Activated naive CD8-positive, alpha-beta T cell treated with anti-CD3 and anti-CD28 coated beads for 36 hours (primary cell): ENCODE measurements at regions not wholly inside any gene's neighbourhood (a gene's known extent, or its start where the extent isn't known, plus 50 kb on each side); places are given as distances from the start of the nearest gene placed in this dataset.

Experiments used
- DNase-seq: peaks from one replicate; pipeline ENCODE4 v3.0.0; 2021
- H3K27ac Mint-ChIP-seq: one replicate; pipeline ENCODE4 v1.8.0; 2022; ENCODE audit warnings: mild to moderate bottlenecking, moderate library complexity, mixed read lengths
- H3K27me3 Mint-ChIP-seq: one replicate; pipeline ENCODE4 v1.8.0; 2022; ENCODE audit warnings: mild to moderate bottlenecking, mixed read lengths
- H3K36me3 Mint-ChIP-seq: one replicate; pipeline ENCODE4 v1.8.0; 2021; ENCODE audit warnings: mild to moderate bottlenecking, mixed read lengths
- H3K4me1 Mint-ChIP-seq: one replicate; pipeline ENCODE4 v1.8.0; 2021; ENCODE audit warnings: mixed read lengths
- H3K4me3 Mint-ChIP-seq: one replicate; pipeline ENCODE4 v1.8.0; 2022; ENCODE audit warnings: mild to moderate bottlenecking, moderate library complexity, mixed read lengths
- H3K9me3 Mint-ChIP-seq: one replicate; pipeline ENCODE4 v1.8.0; 2022; ENCODE audit warnings: mixed read lengths

DNA sequence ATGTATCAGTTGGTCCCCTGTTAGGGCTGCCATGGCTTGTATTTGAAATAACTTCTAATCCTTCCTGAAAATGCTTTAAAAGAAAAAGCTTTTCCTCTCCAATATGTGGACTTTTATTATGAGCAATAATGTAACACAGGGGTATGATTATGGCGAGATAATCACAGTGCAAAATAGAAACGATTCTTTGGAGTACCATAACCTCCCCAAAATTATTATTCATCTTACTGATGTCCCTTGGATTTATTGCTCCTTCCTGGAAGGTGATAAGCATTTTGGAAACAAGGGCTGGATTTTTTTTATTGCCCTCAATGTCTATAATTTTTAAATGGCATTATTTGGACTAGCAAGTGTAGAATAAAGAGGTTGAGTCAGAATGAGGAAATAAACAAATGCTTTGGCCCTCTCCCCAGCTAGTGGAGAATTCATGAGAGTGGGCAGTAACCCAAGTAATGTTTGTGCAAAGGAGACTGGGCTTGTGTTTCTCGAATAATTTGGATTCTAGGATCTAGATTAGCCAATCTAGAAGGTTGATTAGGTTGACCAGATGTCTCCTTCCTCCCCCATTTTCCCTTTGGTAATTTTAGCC is 403.9 kb upstream of the CELF2 start:
- Mint-ChIP-seq H3K4me3 (no peak overlapping the region), H3K27ac (no peak overlapping the region), H3K36me3 (peaks cover 2% of the 10 kb centered on the region), H3K4me1 (no peaks in the 10 kb centered on the region), H3K27me3 (peaks cover 14% of the 10 kb centered on the region), H3K9me3 (peaks cover 2% of the 10 kb centered on the region)
- DNase-seq = no peak

- H3K36me3 Mint-ChIP-seq = peaks cover 2% of the 10 kb centered on the region
- no peak overlapping the region for H3K4me3 Mint-ChIP-seq
- no peaks in the 10 kb centered on the region for H3K4me1 Mint-ChIP-seq
- peaks cover 2% of the 10 kb centered on the region for H3K9me3 Mint-ChIP-seq
- H3K27me3 Mint-ChIP-seq = peaks cover 5% of the 10 kb centered on the region
- no peak for DNase-seq
- no peak overlapping the region for H3K27ac Mint-ChIP-seq
These were observed 400.0 kb upstream of the CELF2 start for GRCh38 chr10:10617686-10618085.

DNA sequence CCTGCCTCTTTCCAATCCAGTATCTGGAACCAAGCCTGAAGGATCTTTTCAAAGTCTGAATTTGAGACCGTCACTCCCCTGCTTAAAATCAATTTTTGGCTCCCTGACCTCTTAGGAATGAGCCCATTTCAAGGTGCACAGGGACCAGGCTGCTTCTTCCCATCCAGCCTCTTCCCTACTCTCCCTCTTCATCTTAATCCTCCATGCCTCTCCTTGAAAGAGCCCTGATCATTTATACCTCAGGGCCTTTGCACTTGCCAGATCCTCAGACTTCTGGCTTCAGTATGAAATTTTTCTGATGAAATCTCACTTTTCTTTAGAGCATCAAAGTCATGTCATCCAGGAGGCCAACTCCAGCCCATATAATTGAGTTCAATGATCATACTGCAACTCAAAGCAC is 399.5 kb upstream of the CELF2 start:
- peaks cover 2% of the 10 kb centered on the region for H3K9me3 Mint-ChIP-seq
- H3K4me3 Mint-ChIP-seq = no peak overlapping the region
- H3K36me3 Mint-ChIP-seq = peaks cover 2% of the 10 kb centered on the region

DNA sequence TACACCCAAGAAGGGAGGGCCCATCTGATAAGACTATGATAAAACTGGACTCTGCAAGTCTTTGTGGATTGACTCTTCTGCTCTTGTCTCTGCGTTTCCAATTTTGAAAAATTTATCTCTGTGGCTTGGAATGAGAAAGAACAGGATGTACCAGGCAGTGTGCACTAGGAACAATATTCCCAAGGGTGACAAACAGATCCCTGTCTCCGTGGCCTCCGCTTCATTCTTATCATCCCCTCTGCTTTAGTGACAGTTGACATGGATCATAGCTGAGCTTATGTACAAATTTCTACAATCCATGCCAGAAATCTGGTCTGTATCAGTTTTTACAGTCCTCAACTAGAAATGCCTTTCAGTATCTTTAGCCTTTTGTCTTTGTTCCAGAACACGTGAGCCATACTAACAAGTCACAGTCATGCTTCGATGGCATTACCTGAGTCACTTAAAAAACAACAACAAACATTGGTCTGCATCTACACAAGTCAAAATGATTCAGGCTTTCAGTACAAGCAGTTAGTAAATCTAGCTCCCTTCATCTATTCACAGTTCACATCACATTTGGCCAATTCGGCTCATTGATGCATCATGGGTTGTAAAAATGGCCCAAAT is 393.6 kb upstream of the CELF2 start:
- Mint-ChIP-seq H3K36me3 (no peaks in the 10 kb centered on the region), H3K4me1 (no peaks in the 10 kb centered on the region), H3K27ac (no peak overlapping the region), H3K27me3 (peaks cover 4% of the 10 kb centered on the region), H3K4me3 (no peak overlapping the region), H3K9me3 (no peaks in the 10 kb centered on the region)
- no peak for DNase-seq

More for the DNA sequence above, 399.5 kb upstream of the CELF2 start:
- H3K4me1 Mint-ChIP-seq = no peaks in the 10 kb centered on the region
- H3K27me3 Mint-ChIP-seq = peaks cover 5% of the 10 kb centered on the region
- H3K27ac Mint-ChIP-seq = no peak overlapping the region
- no peak for DNase-seq

DNA sequence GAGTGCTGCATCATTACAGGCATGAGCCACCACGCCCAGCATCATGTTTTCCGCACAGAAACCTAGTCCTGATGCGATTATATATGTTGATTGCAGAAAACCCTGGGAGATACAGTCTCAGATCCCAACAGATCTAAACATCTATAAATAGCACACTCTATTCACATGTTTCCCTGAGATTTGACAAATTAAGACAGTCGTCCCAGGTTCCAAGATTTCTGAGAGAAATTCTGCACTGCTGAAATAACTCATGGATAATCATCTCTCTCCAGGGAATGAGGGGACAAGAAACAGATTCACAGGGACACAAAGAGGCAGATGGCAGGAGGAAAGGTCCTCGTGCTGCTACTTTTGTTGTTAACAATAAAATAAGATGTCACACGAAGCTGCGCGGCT is 393.1 kb upstream of the CELF2 start:
- Mint-ChIP-seq H3K4me1 (no peaks in the 10 kb centered on the region), H3K27me3 (peaks cover 4% of the 10 kb centered on the region), H3K9me3 (no peaks in the 10 kb centered on the region), H3K4me3 (no peak overlapping the region), H3K36me3 (no peaks in the 10 kb centered on the region), H3K27ac (no peak overlapping the region)
- no peak for DNase-seq

GRCh38 chr10:10625491-10625890 is 392.2 kb upstream of the CELF2 start:
- Mint-ChIP-seq H3K27ac (no peak overlapping the region), H3K9me3 (no peaks in the 10 kb centered on the region), H3K4me1 (no peaks in the 10 kb centered on the region), H3K4me3 (no peak overlapping the region), H3K36me3 (no peaks in the 10 kb centered on the region), H3K27me3 (peaks cover 10% of the 10 kb centered on the region)
- DNase-seq = no peak

- no peaks in the 10 kb centered on the region for H3K4me1 Mint-ChIP-seq
- no peak overlapping the region for H3K27ac Mint-ChIP-seq
- H3K9me3 Mint-ChIP-seq = no peaks in the 10 kb centered on the region
- no peak overlapping the region for H3K4me3 Mint-ChIP-seq
- DNase-seq = no peak
- peaks cover 10% of the 10 kb centered on the region for H3K27me3 Mint-ChIP-seq
- no peaks in the 10 kb centered on the region for H3K36me3 Mint-ChIP-seq
These were observed 390.9 kb upstream of the CELF2 start for GRCh38 chr10:10626734-10627133.

- no peaks in the 10 kb centered on the region for H3K9me3 Mint-ChIP-seq
- no peak overlapping the region for H3K4me3 Mint-ChIP-seq
- no peak for DNase-seq
- H3K27me3 Mint-ChIP-seq = peaks cover 10% of the 10 kb centered on the region
- H3K36me3 Mint-ChIP-seq = no peaks in the 10 kb centered on the region
- H3K4me1 Mint-ChIP-seq = no peaks in the 10 kb centered on the region
- no peak overlapping the region for H3K27ac Mint-ChIP-seq
These were observed 390.3 kb upstream of the CELF2 start for GRCh38 chr10:10627414-10627813.

- no peak for DNase-seq
- no peaks in the 10 kb centered on the region for H3K9me3 Mint-ChIP-seq
- no peak overlapping the region for H3K27ac Mint-ChIP-seq
- no peaks in the 10 kb centered on the region for H3K4me1 Mint-ChIP-seq
- no peaks in the 10 kb centered on the region for H3K36me3 Mint-ChIP-seq
- no peak overlapping the region for H3K4me3 Mint-ChIP-seq
- peaks cover 10% of the 10 kb centered on the region for H3K27me3 Mint-ChIP-seq
These were observed 388.2 kb upstream of the CELF2 start for GRCh38 chr10:10629512-10629911.

DNA sequence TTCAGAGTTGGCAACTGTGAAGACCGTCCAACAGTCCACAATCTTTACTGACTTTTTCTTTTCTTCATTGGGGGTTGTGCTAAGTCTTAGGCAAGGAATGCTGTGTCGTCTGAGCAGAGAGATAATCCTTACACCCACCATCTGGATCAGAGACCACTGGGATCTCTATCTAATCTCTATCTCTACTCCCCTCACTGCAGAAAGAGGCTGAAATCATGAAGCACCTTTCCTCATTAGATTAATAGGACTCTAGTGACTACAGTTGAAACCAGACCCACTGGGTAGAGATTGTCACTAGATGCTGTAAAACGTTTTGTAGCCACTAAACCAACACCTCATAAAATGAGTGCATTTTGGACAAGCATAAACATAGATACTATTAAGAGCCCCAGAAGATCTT is 387.4 kb upstream of the CELF2 start:
- Mint-ChIP-seq H3K4me3 (no peak overlapping the region), H3K27ac (no peak overlapping the region), H3K4me1 (no peaks in the 10 kb centered on the region), H3K36me3 (no peaks in the 10 kb centered on the region), H3K27me3 (peaks cover 10% of the 10 kb centered on the region), H3K9me3 (no peaks in the 10 kb centered on the region)
- no peak for DNase-seq

DNA sequence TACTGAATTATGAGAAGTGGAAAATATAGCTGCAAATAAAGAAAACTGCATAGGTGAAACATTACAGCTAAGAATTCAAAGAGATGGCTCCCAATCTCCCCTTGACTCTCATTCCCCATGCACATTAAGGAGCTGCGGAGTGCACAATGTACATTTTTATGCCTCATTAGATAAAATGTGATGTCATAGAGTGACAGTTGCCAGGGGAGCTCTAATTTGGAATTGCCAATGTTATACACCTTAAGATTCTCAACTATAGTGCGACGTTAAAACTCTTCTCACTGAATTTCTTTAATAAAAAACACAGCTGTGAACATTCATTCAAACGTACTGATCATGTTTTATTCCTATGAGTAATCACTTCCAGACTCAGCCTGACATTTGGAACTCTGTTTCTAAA is 386.9 kb upstream of the CELF2 start:
- H3K4me1 Mint-ChIP-seq = no peaks in the 10 kb centered on the region
- peaks cover 10% of the 10 kb centered on the region for H3K27me3 Mint-ChIP-seq
- H3K9me3 Mint-ChIP-seq = no peaks in the 10 kb centered on the region
- DNase-seq = no peak
- no peak overlapping the region for H3K4me3 Mint-ChIP-seq
- no peaks in the 10 kb centered on the region for H3K36me3 Mint-ChIP-seq
- no peak overlapping the region for H3K27ac Mint-ChIP-seq

- Mint-ChIP-seq H3K9me3 (no peaks in the 10 kb centered on the region), H3K4me3 (no peak overlapping the region), H3K27me3 (peaks cover 21% of the 10 kb centered on the region), H3K4me1 (no peaks in the 10 kb centered on the region), H3K36me3 (no peaks in the 10 kb centered on the region), H3K27ac (no peak overlapping the region)
- no peak for DNase-seq
These were observed 375.5 kb upstream of the CELF2 start for GRCh38 chr10:10642189-10642588.

DNA sequence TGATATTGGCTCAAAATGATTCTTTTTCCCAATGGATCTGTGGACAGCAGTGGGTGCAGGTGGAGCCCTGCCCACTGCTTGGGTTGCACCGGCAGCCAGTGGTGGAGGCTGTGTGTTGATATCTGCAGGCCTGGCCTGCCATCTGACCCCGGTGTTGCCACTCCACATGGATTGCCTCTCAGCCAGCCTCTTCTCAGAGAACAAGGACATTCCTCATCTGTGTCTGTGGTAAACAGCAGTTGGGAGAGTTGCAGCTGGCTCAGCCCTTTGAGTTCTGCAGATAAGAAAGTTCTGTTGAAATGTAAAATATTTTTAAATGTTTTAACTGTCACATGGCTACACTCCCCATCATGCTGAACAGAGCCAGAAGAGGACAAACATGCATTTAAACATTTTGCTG is 374.9 kb upstream of the CELF2 start:
- Mint-ChIP-seq H3K4me1 (no peaks in the 10 kb centered on the region), H3K27me3 (peaks cover 18% of the 10 kb centered on the region), H3K27ac (no peak overlapping the region)

GRCh38 chr10:10644008-10644646 is 373.5 kb upstream of the CELF2 start:
- no peak for DNase-seq
- Mint-ChIP-seq H3K36me3 (no peaks in the 10 kb centered on the region), H3K4me3 (no peak overlapping the region), H3K4me1 (no peaks in the 10 kb centered on the region), H3K9me3 (no peaks in the 10 kb centered on the region), H3K27me3 (peaks cover 18% of the 10 kb centered on the region), H3K27ac (no peak overlapping the region)

More for the DNA sequence above, 374.9 kb upstream of the CELF2 start:
- no peaks in the 10 kb centered on the region for H3K36me3 Mint-ChIP-seq
- no peaks in the 10 kb centered on the region for H3K9me3 Mint-ChIP-seq
- DNase-seq = no peak
- H3K4me3 Mint-ChIP-seq = no peak overlapping the region

GRCh38 chr10:10644676-10645385 is 372.8 kb upstream of the CELF2 start:
- Mint-ChIP-seq H3K27ac (no peak overlapping the region), H3K36me3 (no peaks in the 10 kb centered on the region), H3K4me1 (no peaks in the 10 kb centered on the region), H3K4me3 (no peak overlapping the region), H3K27me3 (peaks cover 17% of the 10 kb centered on the region), H3K9me3 (no peaks in the 10 kb centered on the region)
- DNase-seq = no peak
